Activated CD8-positive, alpha-beta memory T cell treated with anti-CD3 and anti-CD28 coated beads for 36 hours (primary cell): ENCODE measurements at regions not wholly inside any gene's neighbourhood (a gene's known extent, or its start where the extent isn't known, plus 50 kb on each side); places are given as distances from the start of the nearest gene placed in this dataset.
"Not testable (repeated sequence)": the region's sequence is repeated elsewhere in the genome, so short reads cannot be mapped to it uniquely, and the experiment has no call there.

Source experiments
- CTCF ChIA-PET: fragments of 350-600 bp; sonication (Branson Sonifier 250); formaldehyde crosslinking; loops from one replicate; lab custom pipeline; 2021; ENCODE audit warnings: antibody characterized with exemption; lab: Charles Lee
- POLR2A ChIA-PET: fragments of 350-600 bp; sonication (Branson Sonifier 250); formaldehyde crosslinking; loops from one replicate; lab custom pipeline; 2021; ENCODE audit warnings: antibody characterized with exemption; lab: Charles Lee

DNA sequence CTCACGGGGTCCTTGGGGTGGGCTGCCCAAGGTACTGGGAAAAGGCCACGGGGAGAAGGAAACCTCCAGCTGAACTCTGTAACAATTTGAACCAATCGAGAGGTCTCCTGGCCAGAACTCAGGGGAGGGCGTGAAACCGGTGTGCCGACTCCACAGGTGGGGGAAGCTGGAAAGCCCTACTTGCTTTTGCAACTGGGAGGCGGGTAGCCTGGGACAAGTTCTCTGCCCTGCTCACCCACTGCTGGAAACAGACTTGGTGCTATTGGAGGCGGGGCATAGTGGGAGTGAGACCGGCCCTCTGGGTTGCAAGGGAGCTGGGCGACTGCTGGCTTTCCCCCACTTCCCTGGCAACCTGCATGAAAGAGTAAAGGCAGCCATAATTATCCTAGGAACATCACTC, 73.2 kb upstream of the SLIT3 start:
- ChIA-PET CTCF (no interaction called here), POLR2A (no interaction called here)

DNA sequence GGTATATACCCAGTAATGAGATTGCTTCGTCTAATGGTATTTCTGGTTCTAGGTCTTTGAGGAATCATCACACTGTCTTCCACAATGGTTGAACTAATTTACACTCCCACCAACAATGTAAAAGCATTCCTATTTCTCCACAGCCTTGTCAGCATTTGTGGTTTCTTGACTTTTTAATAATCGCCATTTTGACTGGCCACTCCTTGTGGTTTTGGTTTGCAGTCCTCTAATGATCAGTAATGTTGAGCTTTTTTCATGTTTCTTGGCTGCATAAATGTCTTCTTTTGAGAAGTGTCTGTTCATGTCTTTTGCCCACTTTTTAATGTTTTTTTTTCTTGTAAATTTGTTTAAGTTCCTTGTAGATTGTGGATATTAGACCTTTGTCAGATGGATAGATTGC, 70.9 kb upstream of the SLIT3 start:
- CTCF ChIA-PET, POLR2A ChIA-PET: not testable (repeated sequence)

DNA sequence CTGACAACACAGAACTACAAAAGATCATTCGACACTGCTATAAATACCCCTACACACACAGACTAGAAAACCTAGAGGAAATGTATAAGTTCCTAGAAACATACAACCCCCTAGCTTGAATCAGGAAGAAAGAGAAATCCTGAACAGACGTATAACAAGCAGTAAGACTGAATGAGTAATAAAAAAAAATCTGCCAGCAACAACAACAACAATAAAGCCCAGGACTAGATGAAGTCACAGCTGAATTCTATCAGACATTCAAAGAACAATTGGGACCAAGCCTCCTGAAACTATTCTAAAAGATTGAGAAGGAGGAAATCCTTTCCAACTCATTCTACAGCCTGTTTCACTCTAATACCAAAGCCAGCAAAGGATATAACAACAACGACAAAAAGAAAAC, 68.2 kb upstream of the SLIT3 start:
- ChIA-PET POLR2A (no interaction called here), CTCF (no interaction called here)

DNA sequence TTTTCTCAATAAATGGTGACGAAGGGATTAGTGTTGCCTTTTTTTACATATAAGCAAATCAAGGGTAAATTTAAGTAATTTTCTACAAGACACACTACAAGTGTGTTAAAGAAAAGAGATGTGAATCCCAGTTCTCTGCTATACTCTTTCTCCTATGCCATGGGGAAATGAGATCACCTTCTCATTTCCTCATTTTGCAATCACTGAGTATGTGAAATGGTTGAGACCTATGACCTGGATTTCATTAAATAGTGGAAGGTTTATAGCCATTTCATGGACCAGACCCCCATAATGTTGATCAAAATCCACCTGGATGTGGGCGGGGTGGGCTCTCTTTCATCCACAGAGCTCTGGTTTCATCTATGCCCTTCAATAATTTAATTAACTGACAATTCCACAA, 66.9 kb upstream of the SLIT3 start:
- ChIA-PET POLR2A (no interaction called here), CTCF (no interaction called here)

DNA sequence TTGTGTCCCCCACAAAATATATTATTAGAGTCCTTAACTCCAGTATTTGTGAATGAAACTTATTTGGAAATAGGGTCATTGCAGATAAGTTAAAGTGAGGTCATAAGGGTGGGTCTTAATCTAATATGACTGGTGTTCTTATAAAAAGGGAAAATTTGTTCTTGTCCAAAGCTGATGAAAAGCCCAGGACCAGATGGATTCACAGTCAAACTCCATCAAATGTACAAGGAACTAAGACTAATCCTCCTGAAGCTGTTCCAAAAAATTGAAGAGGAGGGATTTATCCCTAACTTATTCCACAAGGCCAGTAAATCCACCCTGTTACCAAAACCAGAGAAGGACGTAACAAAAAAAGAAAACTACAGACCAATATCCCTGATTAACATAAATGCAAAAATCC, 56.4 kb upstream of the SLIT3 start:
- CTCF ChIA-PET, result no interaction called here
- POLR2A ChIA-PET, result no interaction called here

DNA sequence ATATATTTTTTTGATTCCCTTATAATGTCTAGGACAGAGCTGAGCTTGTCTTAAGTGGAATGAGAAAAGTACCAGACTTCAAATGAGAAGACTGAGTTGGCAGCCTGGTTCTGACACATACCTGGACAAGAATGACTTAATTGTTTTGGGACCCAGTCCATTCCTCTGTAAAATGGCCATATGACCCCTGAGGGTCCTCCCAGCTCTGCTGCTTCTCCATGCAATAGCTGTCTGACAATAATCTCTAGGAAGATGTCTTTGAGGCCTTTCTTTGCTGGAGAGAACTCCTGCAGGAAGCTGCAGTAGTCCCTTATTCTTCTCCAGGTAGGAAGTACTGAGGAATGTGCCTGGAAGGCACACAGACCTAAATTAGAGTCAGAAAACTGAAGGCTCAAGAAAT, 55.9 kb upstream of the SLIT3 start:
- POLR2A ChIA-PET, result no interaction called here
- CTCF ChIA-PET, result no interaction called here

DNA sequence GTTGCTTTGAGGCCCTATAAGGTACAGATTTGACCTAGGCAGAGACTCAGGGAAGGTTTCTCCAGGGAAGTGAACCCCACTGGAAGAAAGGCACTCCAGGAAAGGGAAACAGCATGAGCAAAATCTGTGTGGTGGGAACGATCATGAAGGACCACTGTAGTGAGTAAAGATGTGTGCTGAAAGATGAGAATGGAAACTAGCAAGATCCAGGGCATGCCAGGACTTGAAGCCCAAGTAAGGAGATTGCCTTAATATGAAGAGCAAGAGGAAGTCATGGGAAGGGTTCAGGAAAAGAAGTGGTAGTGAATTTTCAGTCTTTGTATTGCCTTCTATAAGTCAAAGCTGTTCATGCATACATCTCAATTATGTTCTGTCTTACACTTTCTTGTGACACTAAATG, 55.2 kb upstream of the SLIT3 start:
- ChIA-PET POLR2A (no interaction called here), CTCF (no interaction called here)

DNA sequence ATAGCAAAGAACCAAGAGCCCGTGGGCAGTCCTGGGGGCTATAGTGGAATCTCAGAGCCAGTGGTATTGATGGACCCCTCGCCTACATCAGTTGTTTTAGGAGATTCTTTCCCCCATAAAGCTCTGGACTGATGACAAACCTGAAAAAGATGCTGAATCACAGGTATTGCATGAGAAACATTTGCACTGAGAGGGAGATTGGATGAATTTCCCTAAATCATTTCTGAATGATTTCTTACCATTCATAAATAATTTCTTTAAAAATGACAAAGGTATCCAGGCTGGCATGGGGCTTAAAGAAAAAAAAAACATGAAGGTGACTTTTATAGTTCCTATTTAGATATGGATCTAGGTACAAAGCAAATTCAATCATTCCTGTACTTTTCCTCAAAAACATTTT, 54.0 kb upstream of the SLIT3 start:
- CTCF ChIA-PET, result no interaction called here
- POLR2A ChIA-PET, result no interaction called here

DNA sequence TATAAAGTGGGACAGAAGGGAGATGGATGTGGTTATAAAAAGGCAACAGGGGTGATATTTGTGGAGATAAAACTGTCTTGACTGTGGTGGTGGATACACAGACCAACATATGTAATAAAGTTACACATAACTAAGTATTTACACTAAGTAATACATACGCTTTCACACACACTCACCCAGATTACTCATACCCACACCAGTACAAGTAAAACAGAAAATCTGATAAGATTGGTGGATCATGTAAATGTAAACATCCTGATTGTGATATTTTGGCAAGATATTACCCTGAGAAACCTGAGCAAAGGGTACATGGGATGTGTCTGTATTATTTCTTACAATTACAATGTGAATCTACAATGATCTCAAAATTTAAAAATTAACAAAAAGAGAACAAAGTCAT, 53.3 kb upstream of the SLIT3 start:
- ChIA-PET CTCF (no interaction called here), POLR2A (no interaction called here)

DNA sequence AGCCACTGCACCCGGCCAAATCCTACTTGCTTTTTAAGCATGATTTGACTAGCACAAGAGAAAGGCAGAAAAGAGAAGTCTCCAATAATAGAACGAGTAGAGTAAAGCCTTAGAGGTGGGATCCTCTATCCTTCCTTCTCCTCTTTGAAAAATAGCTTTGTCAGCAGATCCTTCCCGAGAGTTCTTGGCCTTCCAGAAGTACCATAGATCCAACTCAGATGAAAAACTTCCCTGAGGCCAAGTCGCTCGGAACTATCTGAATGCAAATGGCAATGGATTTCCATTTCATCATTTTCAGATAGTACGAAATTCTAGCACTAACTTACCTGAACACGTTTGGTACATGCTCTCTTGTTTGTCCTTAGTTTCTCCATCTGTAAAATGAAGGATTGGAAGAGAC, 52.0 kb upstream of the SLIT3 start:
- CTCF ChIA-PET, result no interaction called here
- POLR2A ChIA-PET, result no interaction called here

DNA sequence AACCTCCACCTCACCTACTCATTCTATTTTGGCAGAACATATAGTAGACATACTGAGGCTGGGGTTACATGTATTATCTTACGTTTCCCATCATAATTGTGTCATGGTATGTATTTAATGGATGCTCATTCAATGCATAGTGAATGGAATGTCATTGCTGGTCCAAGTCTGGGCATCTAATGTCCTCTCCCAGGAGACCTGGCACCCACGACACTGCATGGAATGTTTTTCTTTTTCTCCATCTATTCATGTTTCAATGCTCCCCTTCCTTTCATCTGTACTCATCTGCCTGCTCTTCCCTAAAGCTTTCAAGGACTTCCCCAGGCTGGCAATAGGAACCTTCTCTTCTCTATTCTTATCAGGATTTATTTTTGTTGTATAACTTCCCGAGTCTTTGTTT, 50.8 kb upstream of the SLIT3 start:
- ChIA-PET CTCF (no interaction called here), POLR2A (no interaction called here)

DNA sequence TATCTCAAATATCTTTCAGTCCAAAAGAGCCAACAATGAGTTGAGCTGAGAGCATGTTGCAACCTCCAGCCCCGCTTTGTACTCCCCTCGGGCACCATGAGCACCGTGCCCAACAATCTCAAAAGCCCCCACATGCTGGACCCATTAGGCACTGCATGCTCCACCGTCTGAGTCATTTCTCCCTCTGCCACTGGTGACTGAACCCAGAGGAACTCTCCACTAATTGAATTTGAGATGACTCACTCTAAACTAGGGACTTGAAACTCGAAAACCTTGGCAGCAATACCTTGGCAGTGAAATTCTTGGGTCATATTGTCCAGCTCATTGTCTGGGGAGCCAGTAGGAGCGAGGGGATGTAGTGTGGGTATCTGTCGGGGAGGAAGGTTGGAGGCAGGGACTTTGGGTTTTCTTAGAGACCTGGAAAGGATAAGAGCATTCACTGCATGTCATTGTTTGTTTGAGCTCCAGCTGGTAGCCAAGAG, 49.9 kb upstream of the SLIT3 start:
- POLR2A ChIA-PET, result no interaction called here

More for the DNA sequence above, 49.9 kb upstream of the SLIT3 start:
- CTCF ChIA-PET, result no interaction called here
